G401 (cell line): ENCODE measurements at regions not wholly inside any gene's neighbourhood (a gene's known extent, or its start where the extent isn't known, plus 50 kb on each side); places are given as distances from the start of the nearest gene placed in this dataset.
"Not testable (repeated sequence)": the region's sequence is repeated elsewhere in the genome, so short reads cannot be mapped to it uniquely, and the experiment has no call there.

Experiments
- DNase-seq: peaks from one replicate; pipeline ENCODE4 v3.0.0-alpha.2; 2015; ENCODE audit warnings: low spot score
- in situ Hi-C: cut with HindIII; loops from 2 replicates; pipeline ENCODE4 v1.10.0; 2016; ENCODE audit warnings: low sequenced_read_pairs, mixed read lengths

DNA sequence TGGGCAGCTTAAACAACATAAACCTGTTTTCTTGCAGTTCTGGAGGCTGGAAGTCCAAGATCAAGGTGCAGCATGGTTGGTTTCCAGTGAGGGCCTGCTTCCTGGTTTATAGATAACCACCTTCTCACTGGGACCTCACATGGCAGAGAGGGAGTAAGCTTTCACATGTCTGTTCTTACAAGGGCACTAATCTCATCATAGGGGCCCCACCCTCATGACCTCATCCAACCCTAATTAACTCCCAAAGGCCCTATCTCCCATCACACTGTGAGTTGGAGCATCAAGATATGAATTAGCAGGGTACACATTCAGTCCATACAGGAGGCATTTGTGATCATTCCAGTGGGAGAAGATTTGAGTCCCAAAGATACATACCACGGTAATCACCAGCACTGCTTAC lies 50.5 kb upstream of the GRIN2A start:
- in situ Hi-C loops, result no loop called here
- DNase-seq, result no peak

DNA sequence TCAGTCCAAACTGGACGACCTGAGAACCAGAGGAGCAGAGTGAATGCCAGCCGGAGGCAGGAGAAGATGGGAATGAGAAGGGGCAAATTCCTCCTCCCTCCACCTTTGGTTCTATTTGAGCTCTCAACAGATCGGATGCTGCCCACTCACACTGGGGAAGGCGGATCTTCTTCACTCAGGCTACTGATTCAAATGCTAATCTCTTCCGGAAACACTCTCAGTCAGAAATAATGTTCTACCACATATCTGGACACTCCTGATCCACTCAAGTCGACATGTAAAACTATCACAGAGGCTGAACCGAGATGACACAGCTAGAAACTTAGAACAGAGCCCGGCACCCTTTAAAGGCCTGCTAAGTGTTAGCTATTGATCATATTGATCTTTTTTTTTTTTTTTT lies 57.4 kb upstream of the GRIN2A start:
- no peak for DNase-seq

DNA sequence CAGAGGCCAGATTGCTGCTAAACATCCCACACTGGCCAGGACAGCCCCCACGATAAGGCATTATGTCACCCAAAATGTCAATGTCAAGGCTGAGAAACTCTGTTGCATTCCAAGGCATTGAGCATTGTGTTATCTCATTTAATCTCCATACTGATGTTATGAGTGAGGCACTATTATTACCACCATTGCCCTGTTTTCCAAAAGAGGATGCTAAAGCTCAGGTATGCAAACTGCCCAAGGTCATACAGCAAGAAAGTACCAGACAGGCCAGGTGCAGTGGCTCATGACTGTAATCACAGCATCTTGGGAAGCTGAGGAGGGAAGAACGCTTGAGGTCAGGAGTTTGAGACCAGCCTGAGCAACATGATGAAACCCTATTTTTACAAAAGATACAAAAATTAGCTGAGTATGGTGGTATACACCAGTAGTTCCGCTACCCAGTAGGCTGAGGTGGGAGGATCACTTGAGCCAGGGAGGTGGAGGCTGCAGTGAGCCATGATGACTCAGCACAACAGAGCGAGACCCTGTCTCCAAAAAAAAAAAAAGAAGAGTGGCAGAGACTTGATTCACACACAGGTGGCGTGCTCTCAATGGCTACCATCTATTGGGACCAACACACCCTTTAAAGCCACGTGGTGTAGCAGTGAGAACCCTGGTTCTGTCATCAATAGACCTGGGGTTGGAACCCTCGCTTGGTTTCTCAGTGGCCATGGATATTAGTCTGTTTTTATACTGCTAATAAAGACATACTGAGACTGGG lies 58.8 kb upstream of the GRIN2A start:
- in situ Hi-C loops, result no loop called here
- no peak for DNase-seq

More for the DNA sequence above, 57.4 kb upstream of the GRIN2A start:
- in situ Hi-C loops, result no loop called here

DNA sequence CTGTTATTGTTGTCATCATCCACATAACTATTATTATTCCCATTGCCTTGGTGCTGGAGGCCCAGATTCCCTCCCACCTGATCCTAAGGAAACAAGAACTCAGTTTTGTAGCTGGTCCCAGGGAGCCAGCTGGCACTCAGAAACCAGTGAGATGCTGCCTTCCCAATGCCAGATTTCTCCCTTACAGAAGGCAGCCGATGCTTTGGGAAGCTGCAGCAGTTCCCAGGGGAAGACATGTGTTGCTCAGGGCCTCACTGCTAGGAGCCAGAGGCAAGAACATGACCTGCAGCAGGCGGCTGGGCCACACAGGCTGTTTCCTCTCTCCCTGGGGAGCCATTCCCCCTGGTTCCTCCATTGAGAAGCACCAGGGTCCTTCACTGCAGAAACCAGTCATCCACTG lies 59.9 kb upstream of the GRIN2A start:
- in situ Hi-C loops, result no loop called here
- DNase-seq, result peak; percentile 11

DNA sequence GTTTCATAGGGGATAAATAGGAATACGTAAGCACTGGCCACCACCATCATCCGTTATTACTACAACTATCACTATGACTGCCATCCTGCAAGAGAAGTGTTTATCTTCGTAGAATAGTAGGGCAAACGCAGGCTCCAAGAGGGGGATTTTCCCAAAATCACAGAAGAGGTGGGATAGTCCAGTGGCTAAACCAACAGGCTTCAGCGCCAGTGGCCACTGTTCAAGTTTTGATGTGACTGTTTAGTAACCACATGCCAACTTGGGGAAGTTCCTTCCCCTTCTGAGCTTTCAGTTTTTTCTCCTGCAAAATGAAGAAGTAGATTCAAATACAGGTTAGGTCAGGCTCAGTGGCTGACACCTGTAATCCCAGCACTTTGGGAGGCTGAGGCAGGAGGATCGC lies 60.7 kb upstream of the GRIN2A start:
- in situ Hi-C loops, result no loop called here
- no peak for DNase-seq

DNA sequence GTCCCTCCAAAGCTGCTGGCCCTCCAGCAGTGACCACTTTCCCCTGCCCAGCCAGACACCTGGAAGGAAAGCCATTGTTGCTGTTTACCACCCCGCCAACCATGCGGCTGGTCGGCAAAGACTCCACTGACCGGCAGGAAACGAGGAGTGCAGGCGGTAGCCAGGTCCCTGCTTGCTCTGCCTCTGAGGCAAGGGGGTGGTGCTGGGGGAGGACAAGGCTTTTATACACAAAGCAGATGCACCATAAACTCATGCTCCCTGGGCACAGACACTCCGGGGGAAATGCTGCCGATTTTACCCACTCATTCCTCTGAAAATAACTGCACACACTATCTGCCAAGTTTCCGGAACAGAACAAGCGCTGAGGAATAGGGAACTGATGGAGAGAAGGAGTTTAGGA lies 62.8 kb upstream of the GRIN2A start:
- in situ Hi-C loops, result no loop called here
- no peak for DNase-seq

DNA sequence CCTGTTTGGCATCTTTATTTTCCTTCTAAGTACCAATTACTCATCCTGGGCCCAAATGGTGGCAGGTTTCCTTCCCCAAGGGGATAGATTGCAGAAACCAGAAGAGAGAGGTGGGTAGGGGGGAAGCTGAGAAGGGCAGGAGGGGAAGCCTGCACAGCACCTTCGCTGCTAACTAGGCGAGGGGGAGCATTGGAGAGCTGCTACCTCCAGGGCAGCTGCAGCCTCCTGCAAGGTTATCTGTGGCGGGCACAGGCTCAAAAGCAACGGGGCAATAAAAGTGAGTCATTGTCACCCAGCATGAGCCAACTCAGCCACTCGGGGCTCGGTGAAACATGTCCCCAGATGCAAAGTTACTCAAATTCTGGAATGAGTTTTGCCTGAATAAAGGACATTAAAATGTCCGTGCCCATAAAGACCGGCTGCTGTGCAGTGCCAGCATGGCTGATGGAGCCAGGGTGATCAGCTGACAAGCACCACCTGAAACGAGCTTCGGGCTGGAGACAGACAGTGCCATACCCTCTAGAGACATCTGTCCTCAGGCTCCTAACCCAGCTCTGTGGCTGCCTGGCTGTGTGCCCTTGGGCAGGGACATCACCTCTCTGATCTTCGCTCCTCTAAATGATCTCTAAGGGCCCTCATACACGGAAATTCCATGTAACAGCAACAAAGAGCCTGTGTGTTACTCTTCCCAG lies 68.1 kb upstream of the GRIN2A start:
- in situ Hi-C loops, result no loop called here
- peak; percentile 25 for DNase-seq

DNA sequence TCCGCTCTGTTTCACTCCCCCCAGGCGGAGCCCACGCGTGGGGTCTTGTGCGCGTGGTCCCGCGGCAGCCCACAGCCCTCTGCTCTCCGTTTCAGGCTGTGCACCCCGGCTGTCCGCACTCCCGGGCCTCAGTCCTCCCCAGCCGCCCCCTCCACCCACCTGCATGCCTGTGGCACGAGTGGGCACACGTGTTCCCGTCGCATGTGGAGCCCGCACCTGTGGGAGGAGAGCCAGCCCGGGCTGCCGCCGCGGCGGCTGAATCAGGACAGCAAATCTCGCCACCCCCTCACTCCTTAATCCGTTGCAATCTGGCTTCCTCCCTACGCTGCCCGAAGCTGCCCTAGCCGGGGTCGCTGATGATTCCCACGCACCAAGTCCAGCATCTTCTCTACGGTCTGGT lies 69.9 kb upstream of the GRIN2A start:
- in situ Hi-C loops, result no loop called here
- no peak for DNase-seq

DNA sequence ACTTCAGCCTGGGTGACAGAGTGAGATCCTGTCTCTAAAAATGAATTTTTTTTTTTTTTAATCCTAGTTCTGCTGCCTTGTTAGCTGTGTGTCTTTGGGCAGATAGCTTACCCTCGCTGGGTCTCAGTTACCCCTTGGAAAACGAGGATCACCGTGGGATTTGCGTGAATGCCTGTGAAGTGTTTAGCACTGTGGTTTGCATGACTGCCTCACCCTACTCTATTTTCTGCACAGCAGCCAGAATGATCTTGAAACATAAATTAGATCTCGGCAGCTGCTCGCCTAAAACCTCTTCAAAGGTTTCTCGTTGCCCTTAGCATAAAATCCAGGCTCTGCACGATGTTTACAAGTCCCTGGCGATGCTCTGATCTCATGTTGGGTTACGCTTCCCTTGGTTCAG lies 71.2 kb upstream of the GRIN2A start:
- no peak for DNase-seq
- in situ Hi-C loops, result no loop called here

DNA sequence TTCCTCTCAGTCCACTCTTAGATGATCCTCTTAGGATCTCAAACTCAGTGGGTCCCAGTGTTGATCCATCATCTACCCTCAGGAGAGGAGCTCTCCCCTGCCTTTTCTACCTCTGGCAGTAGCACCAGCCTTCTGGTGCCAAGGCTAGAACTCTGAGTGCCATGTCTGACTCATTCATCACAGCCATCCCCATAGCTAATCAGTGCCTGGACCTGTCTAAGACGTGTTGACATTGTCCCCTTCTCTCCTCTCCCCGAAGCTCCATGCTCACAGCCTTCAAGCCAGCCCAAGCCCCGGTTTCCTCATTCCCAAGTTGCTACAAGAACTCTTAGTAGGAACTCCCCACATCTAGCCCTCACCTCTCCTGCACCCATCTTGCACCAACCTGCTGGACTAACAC lies 73.5 kb upstream of the GRIN2A start:
- in situ Hi-C loops, result no loop called here
- no peak for DNase-seq

DNA sequence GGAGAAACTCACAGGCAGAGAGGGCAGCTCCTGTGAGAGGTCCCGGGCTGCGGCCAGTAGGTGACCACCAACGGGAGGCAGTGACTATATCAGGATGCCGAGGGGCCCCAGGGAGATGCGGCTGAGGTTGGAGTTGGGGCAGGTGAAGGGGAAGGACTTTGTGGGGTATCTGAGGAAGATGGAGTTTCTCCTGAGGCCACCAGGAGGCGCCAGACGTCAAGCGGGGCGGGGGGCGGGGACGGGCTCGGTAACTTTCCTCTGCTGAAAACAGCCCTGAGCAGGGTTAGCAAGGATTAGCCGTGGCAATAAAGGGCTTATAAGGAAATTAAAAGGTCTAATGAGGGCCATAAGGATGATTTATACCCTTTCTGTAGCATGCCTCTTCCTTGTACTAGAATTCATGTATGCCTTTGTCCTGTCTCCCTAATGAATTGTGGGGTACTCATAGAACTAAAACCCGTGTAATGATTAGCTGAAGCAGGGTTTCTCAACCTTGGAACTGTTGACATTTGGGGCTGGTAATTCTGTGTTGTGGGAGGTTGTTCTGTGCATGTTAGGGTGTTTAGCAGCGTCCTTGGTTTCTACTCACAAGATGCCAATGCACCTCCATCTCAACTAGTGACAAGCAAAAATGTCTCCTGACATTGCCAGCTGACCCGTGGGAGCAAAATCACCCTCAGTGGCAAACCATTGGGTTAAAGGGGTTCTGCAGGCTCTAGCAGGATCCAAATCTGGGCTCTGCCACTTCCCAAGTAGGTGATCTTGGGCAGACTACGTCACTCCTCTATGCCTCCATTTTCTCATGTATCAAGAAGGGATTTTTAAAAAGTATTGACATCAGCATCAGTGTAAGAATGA lies 74.8 kb upstream of the GRIN2A start:
- in situ Hi-C loops, result no loop called here
- peak; percentile 20 for DNase-seq

DNA sequence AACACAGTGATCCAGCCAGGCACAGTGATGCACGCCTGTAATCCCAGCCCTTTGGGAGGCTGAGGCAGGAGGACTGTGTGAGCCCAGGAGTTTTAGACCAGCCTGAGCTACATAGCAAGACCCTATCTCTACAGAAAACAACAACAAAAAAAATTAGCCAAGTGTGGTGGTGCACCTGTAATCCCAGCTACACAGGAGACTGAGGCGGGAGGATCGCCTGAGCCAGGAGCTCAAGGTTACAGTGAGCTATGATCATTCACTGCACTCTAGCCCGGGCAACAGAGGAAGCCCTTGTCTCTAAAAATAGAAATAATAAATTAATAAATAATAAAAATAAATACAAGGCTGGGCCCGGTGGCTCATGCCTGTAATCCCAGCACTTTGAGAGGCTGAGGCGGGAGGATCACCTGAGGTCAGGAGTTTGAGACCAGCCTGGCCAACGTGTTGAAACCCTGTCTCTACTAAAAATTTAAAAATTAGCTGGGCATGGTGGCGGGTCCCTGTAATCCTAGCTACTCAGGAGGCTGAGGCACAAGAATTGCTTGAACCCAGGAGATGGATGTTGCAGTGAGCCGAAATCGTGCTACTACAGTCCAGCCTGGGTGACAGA lies 75.5 kb upstream of the GRIN2A start:
- DNase-seq, in situ Hi-C loops: not testable (repeated sequence)

DNA sequence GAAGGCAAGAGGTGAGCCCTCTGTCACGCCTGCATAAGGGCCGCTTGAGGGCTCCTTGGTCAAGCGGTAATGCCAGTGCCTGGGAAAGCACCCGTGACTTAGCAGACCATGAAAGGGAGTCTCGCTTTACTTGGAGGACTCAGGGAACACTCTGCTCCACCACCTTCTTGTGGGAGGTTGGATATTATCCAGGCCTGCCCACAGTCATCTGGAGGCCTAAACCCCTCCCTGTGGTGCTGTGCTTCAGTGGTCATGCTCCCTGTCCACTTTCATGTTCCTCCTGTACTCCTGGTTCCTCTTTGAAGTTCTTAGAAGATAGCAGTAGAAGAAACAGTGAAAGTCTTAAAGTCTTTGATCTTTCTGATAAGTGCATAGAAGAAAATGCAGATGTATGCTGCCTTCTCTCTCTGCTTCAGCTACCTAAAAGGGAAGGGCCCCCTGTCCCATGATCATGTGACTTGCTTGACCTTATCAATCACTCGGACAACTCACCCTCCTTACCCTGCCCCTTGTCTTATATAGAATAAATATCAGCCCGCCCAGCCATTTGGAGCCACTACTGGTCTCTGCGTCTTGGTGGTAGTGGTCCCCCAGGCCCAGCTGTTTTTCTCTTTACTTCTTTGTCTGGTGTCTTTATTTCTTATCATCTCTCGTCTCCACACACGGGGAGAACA lies 76.8 kb upstream of the GRIN2A start:
- DNase-seq, in situ Hi-C loops: not testable (repeated sequence)

DNA sequence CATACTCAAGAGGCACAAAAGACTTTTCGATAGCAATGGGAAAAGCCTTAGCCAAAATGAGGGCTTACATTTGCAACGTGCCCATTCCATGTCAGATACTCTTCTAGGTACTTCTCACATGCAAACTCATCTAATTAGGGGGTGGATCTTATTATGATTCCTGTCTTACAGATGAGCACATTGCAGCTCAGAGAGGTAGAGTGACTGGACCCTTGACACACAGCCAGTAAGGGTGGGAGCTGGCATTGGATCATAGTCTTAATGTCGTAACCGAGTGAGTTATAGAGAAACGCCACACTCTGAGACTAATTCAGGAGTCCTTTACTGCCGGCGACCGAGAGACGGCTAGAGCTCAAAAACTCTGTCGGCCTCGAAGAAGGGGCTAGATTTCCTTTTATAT lies 78.8 kb upstream of the GRIN2A start:
- DNase-seq, result no peak
- in situ Hi-C loops, result no loop called here

DNA sequence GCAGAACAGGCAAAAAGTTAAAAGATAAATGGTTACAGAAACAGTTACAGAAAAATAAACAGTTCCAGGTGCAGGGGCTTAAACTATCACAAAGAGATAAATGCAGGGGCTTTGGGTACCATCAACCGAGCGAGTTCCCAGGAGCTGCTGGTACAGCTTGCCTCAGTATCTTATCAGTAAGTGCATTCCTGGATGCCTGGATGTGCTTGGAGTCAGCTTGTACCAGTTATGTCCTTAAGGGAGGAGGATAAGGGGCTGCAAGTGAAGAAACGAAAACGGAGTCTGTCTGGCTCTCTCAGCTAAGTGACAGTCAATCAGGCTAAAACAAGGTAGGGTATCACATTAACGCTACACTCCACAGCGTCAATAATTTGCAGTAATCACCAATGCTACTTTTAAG lies 79.3 kb upstream of the GRIN2A start:
- in situ Hi-C loops, DNase-seq: not testable (repeated sequence)

DNA sequence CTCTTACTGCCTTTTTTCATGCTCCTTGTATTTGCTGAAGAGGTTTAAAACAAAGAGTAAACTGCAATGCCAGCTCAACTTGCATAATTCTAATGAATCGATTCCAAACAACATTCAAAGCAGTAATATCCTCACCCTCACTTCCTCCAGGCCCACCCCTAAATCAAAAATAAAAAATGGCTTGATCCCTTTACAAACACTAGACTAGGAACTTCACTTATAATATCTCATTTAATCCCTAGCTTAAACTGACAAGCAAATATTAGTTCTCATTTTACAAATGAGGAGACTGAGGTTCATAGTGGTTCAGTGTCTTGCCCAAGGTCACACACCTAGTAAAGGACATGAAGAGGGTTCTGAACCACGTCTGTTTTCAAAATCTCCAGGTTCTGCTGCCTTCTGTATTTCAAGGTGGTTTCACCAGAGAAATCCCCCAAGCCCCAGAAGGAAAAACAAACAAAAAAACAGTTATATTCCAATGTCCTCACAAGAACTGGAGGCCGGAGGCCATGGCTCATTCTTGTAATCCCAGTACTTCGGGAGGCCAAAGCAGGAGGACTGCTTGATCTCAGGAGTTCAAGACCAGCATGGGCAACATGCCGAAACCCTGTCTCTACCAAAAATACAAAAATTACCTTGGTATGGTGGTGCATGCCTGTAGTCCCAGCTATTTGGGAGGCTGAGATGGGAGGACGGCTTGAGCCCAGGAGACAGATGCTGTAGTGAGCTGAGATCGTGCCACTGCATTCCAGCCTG lies 80.3 kb upstream of the GRIN2A start:
- in situ Hi-C loops, result no loop called here
- DNase-seq, result no peak

DNA sequence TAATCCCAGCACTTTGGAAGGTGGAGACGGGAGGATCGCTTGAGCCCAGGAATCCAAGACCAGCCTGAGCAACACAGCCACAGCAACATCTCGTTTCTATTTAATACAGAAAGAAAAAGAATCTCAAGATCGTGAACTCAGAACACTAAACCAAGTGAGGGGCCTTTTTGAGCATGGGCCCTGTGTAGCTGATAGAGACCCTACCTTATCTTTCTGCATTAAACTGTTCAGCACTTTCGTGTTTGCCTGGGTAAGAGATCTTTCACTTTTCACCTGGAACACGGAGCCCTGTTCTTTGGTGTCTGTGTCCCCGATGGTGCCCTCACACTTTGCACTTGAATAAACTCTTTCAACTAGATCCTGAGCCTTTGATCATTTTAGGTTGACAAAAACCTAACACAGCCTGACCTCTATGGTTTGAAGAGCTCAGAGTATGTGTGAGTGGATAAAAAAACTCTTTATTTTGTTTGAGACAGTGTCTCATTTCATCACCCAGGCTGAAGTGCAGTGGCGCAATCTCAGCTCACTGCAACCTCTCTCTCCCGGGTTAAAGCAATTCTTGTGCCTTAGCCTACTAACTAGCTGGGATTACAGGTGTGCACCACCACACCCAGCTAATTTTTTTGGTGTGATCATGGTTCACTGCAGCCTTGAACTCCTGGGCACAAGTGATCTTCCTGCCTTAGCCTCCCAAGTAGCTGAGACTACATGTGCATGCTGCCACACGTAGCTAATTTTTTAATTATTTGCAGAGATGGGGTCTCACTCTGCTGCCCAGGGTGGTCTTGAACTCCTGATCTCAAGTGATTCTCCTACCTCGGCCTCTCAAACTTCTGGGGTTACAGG lies 83.8 kb upstream of the GRIN2A start:
- in situ Hi-C loops, result no loop called here
- DNase-seq, result no peak

DNA sequence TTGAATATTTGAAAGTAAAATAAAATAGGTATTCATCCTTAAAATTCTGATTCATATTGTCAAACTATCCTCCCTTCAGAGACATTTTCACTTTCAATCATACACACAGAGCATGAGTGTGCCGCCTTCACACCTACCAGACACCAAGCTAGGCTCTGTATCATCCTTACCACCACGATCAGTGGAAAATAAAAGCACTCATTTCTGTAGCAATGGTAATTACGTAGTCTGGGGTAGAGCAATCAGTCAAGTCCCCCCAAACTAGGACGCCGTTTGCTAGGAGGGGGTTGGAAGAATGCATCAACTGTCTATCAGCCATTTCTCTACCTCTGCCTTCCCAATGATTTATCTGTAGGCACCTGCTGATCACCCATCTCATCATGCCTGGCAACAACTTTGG lies 84.6 kb upstream of the GRIN2A start:
- in situ Hi-C loops, result no loop called here
- DNase-seq, result no peak
